ENCODE measurements at regions not wholly inside any gene's neighbourhood (a gene's known extent, or its start where the extent isn't known, plus 50 kb on each side); places are given as distances from the start of the nearest gene placed in this dataset.

- TF ChIP-seq ZNF646 (CRISPR knock-in tag; IDR thresholded peaks at IDR 0.05) (no peak), MTERF4 (CRISPR knock-in tag; IDR thresholded peaks at IDR 0.05) (no peak)
Measured at GRCh38 chr2:221350616-221351015, 221.5 kb downstream of the EPHA4 start (continued).

- no peak overlapping the region for H3K4me2 ChIP-seq (ENCODE audit: low read depth, low read length)
- POLR2A ChIA-PET, result no interaction called here
- intact Hi-C loops (cut with micrococcal nuclease; ENCODE audit: unreplicated experiment) (no loop called here), in situ Hi-C loops (cut with HindIII; ENCODE audit: extremely low pct_ligation_motif_present, low pct_unique_long_range_greater_than_20kb) (no loop called here)
- ATAC-seq (no peak), FAIRE-seq (no peak), DNase-seq (ENCODE audit: low spot score) (no peak)
- no peak for TF ChIP-seq ZFP82 (CRISPR knock-in tag; IDR thresholded peaks at IDR 0.05; ENCODE audit: borderline replicate concordance)
- no peak for TF ChIP-seq ZNF883 (CRISPR knock-in tag; IDR thresholded peaks at IDR 0.05; ENCODE audit: not compliant biosample characterization)
- no peak for TF ChIP-seq HCFC1 (IDR thresholded peaks at IDR 0.05; ENCODE audit: low read depth, low read length)
- TF ChIP-seq CBX5 (CRISPR knock-in tag; IDR thresholded peaks at IDR 0.05; ENCODE audit: borderline replicate concordance), result no peak
- no peak for TF ChIP-seq ZNF280B (CRISPR knock-in tag; IDR thresholded peaks at IDR 0.05; ENCODE audit: borderline replicate concordance)
- TF ChIP-seq ATF7 (IDR thresholded peaks at IDR 0.05), result no peak
- no peak for TF ChIP-seq ATF7 (CRISPR knock-in tag; IDR thresholded peaks at IDR 0.05)
- TF ChIP-seq PCBP1 (IDR thresholded peaks at IDR 0.05; ENCODE audit: borderline replicate concordance, low read depth, low read length), result no peak
- H3K4me3 ChIP-seq (replicated peaks in 1 of 3; ENCODE audit: insufficient read depth in 1 of 3, low read depth in 2 of 3, low read length in 3 of 3), result no peak overlapping the region
- BruUV-seq (replicated peaks), result no TSS peak
- whole genome bisulfite sequencing (ENCODE audit: low lambda C conversion rate), result 5% methylated on average over 4 of the region's 4 CpGs
- no peaks in the 10 kb centered on the region for H3K4me1 ChIP-seq (ENCODE audit: insufficient read depth, low read length)
- H3K27me3 ChIP-seq (ENCODE audit: control insufficient read depth in 1 of 2, insufficient read depth in 2 of 2, low read length in 2 of 2), result no peaks in the 10 kb centered on the region
- H3K9ac ChIP-seq (ENCODE audit: insufficient read depth, low read depth, low read length), result no peak overlapping the region
- no peak overlapping the region for H2AFZ ChIP-seq (ENCODE audit: low read length)
- CTCF ChIA-PET (ENCODE audit: low intra/inter-chr PET ratio, low total read pairs), result no interaction called here
- no peaks in the 10 kb centered on the region for H3K79me2 ChIP-seq (ENCODE audit: insufficient read depth, low read length)
- H3K27ac ChIP-seq (ENCODE audit: extremely low read length, insufficient read depth, low read length), result no peak overlapping the region
- H3K9me3 ChIP-seq (ENCODE audit: low read length), result no peaks in the 10 kb centered on the region
- H3K36me3 ChIP-seq (replicated peaks in 1 of 2; ENCODE audit: control insufficient read depth in 1 of 2, insufficient read depth in 2 of 2, low read length in 2 of 2), result no peaks in the 10 kb centered on the region
- no peaks in the 10 kb centered on the region for H4K20me1 ChIP-seq (ENCODE audit: insufficient read depth, low read length)
Measured at GRCh38 chr2:221353201-221353600, 218.9 kb downstream of the EPHA4 start.
